ENCODE measurements at regions not wholly inside any gene's neighbourhood (a gene's known extent, or its start where the extent isn't known, plus 50 kb on each side); places are given as distances from the start of the nearest gene placed in this dataset.

DNA sequence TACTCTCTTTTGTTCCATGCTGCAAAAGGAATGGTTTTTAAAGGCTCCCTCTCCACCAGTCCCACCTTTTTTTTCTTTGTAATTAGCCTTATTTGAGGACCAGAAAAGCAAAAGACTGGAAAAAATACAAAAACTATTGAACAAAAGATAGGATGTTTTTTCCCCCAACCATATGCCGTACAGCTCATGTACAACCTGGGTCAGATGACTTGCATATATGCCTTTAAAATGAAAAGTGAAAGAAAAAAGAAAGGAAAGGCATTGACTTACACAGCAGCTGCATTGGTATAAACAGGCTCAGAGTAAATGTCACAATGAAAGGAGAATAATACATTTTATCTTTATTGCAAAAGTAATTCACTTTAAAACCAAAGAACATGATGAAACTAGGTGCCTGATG lies 69.5 kb upstream of the CMC1 start:
- Histone ChIP-seq H3K27ac (no peak overlapping the region), H3K4me3 (no peak overlapping the region), H3K9me3 (no peaks in the 10 kb centered on the region), H3K4me1 (no peaks in the 10 kb centered on the region), H3K36me3 (no peaks in the 10 kb centered on the region), H3K27me3 (ENCODE audit: low read depth) (no peaks in the 10 kb centered on the region)
- ATAC-seq (no peak), DNase-seq (no peak)
- intact Hi-C loops (cut with DNase I): no loop called here
- TF ChIP-seq, protein P1, sequence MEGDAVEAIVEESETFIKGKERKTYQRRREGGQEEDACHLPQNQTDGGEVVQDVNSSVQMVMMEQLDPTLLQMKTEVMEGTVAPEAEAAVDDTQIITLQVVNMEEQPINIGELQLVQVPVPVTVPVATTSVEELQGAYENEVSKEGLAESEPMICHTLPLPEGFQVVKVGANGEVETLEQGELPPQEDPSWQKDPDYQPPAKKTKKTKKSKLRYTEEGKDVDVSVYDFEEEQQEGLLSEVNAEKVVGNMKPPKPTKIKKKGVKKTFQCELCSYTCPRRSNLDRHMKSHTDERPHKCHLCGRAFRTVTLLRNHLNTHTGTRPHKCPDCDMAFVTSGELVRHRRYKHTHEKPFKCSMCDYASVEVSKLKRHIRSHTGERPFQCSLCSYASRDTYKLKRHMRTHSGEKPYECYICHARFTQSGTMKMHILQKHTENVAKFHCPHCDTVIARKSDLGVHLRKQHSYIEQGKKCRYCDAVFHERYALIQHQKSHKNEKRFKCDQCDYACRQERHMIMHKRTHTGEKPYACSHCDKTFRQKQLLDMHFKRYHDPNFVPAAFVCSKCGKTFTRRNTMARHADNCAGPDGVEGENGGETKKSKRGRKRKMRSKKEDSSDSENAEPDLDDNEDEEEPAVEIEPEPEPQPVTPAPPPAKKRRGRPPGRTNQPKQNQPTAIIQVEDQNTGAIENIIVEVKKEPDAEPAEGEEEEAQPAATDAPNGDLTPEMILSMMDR (IDR thresholded peaks at IDR 0.05): no peak

DNA sequence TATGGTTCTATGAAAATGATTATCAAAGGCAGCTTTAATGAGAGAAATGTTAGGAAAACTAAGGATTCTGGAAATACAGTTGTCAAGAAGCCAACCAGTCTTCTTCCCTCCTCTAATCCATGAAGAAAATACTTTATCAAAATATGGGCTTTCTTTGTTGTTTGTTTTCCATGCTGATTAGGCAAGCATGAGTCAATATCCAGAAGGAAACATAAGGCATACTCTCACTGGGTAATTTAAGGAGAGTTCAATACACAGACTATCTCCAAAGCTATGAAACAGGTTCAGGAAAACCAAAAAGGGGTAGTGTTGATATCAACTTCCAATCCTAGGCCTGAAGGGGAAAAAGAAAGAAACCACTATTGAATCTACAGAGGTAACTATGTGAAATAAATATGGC lies 68.7 kb upstream of the CMC1 start:
- DNase-seq (no peak), ATAC-seq (no peak)
- intact Hi-C loops (cut with DNase I): no loop called here
- H3K36me3 ChIP-seq: no peaks in the 10 kb centered on the region
- H3K9me3 ChIP-seq: no peaks in the 10 kb centered on the region
- no peak overlapping the region for H3K27ac ChIP-seq
- H3K4me1 ChIP-seq: no peaks in the 10 kb centered on the region
- no peak overlapping the region for H3K4me3 ChIP-seq
- TF ChIP-seq, protein P1 (IDR thresholded peaks at IDR 0.05): no peak
- no peaks in the 10 kb centered on the region for H3K27me3 ChIP-seq (ENCODE audit: low read depth)

DNA sequence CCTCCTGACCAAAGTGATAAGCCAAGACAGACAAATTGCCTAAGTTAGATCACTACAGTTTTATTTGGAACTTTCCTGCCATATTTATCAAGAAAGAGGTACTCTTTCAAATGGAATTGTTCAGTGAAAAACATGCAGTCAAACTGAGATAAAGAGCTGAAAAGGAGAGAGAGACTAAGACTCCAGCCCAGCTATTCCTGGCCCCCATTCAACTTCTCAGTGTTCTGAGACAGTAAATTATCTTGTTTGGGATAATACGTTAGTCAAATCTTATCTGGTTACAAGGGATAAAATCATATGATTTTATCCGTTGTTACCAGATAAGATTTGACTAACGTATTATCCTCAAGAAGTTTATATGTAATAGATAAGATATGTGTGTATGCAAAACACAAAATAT lies 67.6 kb upstream of the CMC1 start:
- ATAC-seq: no peak
- intact Hi-C loops (cut with DNase I): no loop called here
- TF ChIP-seq, protein P1 (IDR thresholded peaks at IDR 0.05): no peak

DNA sequence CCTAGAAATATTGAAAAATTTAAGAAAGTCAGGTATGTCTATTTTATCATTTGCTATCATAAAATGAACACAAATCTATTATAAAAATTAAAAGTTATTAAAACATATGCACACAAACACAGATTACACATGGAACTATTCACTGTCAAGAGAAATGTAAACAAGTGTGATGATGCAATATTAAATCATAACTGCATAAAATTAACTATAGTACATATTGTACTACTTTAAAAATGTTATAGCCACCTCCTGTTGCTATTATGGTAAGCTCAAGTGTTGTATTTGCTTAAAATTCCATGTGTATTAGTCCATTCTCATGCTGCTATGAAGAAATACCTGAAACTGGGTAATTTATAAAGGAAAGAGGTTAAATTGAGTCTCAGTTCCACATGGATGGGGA lies 54.7 kb upstream of the CMC1 start:
- H3K4me1 ChIP-seq: no peaks in the 10 kb centered on the region
- intact Hi-C loops (cut with DNase I): no loop called here
- TF ChIP-seq, protein P1 (IDR thresholded peaks at IDR 0.05): no peak
- H3K27me3 ChIP-seq (ENCODE audit: low read depth): no peaks in the 10 kb centered on the region
- ATAC-seq (no peak), DNase-seq (no peak)
- H3K9me3 ChIP-seq: no peaks in the 10 kb centered on the region
- no peak overlapping the region for H3K4me3 ChIP-seq
- no peak overlapping the region for H3K27ac ChIP-seq
- H3K36me3 ChIP-seq: no peaks in the 10 kb centered on the region

More for the DNA sequence above, 67.6 kb upstream of the CMC1 start:
- H3K4me1 ChIP-seq: no peaks in the 10 kb centered on the region
- DNase-seq: no peak
- H3K9me3 ChIP-seq: no peaks in the 10 kb centered on the region
- no peaks in the 10 kb centered on the region for H3K27me3 ChIP-seq (ENCODE audit: low read depth)
- H3K27ac ChIP-seq: no peak overlapping the region
- H3K36me3 ChIP-seq: no peaks in the 10 kb centered on the region
- H3K4me3 ChIP-seq: no peak overlapping the region

DNA sequence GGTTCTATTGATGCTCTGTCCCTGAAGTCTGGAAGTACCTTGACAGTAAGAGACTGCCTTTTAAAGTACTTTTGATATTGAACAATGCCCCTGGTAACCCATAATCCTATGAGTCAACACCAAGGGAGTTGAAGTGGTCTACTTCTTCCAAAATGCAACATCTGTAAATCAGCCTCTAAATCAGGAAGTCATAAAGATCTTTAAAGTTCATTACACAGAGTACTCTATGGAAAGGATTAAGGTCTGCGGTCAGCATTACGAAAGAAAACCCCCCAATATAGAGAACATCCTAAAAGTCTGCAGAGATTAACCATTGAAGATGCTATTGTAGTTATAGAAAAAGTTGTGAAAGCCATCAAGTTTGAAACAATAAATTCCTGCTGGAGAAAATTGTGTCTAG lies 52.7 kb upstream of the CMC1 start:
- TF ChIP-seq, protein P1 (IDR thresholded peaks at IDR 0.05): no peak
- H3K9me3 ChIP-seq: no peaks in the 10 kb centered on the region
- H3K27ac ChIP-seq: no peak overlapping the region
- H3K4me1 ChIP-seq: no peaks in the 10 kb centered on the region
- no peaks in the 10 kb centered on the region for H3K27me3 ChIP-seq (ENCODE audit: low read depth)
- ATAC-seq (no peak), DNase-seq (no peak)
- no peaks in the 10 kb centered on the region for H3K36me3 ChIP-seq
- no peak overlapping the region for H3K4me3 ChIP-seq
- intact Hi-C loops (cut with DNase I): no loop called here

DNA sequence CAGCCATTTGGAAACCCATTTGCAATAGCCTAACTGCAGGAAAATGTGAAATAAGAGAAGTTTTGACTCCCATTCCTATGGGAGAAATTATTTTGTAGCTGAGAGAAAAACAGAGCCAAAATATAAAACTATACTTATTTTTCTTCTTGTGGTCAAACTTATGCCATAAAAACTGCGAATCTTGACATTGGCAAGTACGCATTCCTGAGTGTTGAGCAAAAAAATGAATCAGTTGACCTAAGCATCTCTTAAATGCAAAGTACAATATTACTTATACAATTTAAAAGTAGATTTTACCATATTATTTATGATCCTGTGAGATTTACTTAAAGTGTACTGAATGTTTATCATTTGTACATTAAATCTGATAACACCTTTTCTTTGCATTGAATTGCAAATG lies 50.1 kb upstream of the CMC1 start:
- H3K27me3 ChIP-seq (ENCODE audit: low read depth): no peaks in the 10 kb centered on the region
- no peaks in the 10 kb centered on the region for H3K36me3 ChIP-seq
- H3K4me1 ChIP-seq: no peaks in the 10 kb centered on the region
- H3K27ac ChIP-seq: no peak overlapping the region
- intact Hi-C loops (cut with DNase I): no loop called here
- H3K4me3 ChIP-seq: no peak overlapping the region
- no peaks in the 10 kb centered on the region for H3K9me3 ChIP-seq
- ATAC-seq (no peak), DNase-seq (no peak)
- TF ChIP-seq, protein P1 (IDR thresholded peaks at IDR 0.05): no peak

All from lower lobe of right lung (tissue), 2 donors.